Body of pancreas (tissue), 4 donors: ENCODE measurements at regions not wholly inside any gene's neighbourhood (a gene's known extent, or its start where the extent isn't known, plus 50 kb on each side); places are given as distances from the start of the nearest gene placed in this dataset.

Source experiments
- CTCF ChIP-seq, 7 experiments: fragments of 450-650 bp in 4 of 7; fragments of 200-600 bp in 3 of 7; sonication (generic) in 3 of 7; IDR thresholded peaks; one replicate each; pipeline ENCODE4 v1.5.1; 2016 to 2019; ENCODE audit warnings: antibody characterized with exemption in 7 of 7
- POLR2A ChIP-seq, 3 donors: fragments of 450-650 bp; IDR thresholded peaks; one replicate each; pipeline ENCODE4 v1.6.1; 2016; ENCODE audit warnings: antibody characterized with exemption in 3 of 3, mild to moderate bottlenecking in 2 of 3

- TF ChIP-seq POLR2A (IDR thresholded peaks at IDR 0.05) (no peak), CTCF (IDR thresholded peaks at IDR 0.05) (no peak)
Observed at GRCh38 chr1:105730701-105731100, 1325.8 kb upstream of the PRMT6 start.
